Right lung (tissue), 2 donors: ENCODE measurements at regions not wholly inside any gene's neighbourhood (a gene's known extent, or its start where the extent isn't known, plus 50 kb on each side); places are given as distances from the start of the nearest gene placed in this dataset.
"Not testable (repeated sequence)": the region's sequence is repeated elsewhere in the genome, so short reads cannot be mapped to it uniquely, and the experiment has no call there.

Experiments
- DNase-seq, 2 donors: peaks; one replicate each; pipeline ENCODE4 v3.0.0-alpha.2; 2013

DNA sequence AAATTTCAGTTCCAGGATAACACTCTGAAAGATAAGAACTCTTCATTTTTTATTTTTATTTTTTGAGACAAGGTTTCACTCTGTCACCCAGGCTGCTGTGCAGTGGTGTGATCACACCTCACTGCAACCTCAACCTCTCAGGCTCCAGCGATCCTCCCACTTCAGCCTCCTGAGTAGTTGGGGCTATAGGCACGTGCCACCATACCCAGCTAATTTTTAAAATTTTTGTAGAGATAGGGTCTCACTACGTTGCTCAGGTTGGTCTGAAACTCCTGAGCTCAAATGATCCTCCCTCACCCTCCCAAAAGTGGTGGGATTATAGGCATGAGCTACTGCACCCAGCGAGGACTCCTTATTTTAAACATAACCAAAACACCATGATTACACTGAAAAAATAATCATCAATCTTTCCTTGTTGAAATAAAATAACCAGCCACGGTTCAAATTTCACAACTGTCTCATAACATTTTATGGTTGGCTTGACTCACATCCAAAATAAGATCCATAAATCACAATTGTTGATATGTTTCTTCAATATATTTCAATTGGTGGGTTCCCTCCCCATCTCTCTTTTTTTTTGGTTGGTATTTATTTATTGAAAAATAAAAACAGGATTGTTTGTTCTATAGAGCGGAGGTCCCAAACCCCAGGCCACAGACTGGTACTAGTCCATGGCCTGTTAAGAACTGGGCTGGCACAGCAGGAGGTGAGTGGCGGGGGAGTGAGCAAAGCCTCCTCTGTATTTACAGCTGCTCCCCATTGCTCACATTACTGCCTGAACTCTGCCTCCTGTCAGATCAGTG is 60.1 kb upstream of the FAM171A1 start:
- DNase-seq: no peak

DNA sequence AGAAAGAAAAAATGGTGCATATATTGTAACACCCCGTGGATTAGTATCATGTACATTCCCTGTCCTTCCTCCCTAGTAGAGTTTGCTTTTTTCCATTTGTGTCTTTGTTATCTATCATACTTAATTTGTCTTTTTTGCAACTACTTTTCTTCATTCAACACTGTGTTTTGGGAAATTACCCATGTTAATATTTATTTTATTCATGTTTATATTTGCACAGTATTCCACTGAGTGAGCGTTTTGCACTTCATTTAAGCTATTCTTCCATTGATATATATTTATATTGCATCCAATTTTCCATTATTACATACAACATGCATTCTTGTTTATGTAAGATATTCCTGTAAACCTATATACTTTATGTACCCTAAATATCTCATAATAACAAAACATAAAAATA is 57.6 kb upstream of the FAM171A1 start:
- DNase-seq: peak; percentile 23 to 42

DNA sequence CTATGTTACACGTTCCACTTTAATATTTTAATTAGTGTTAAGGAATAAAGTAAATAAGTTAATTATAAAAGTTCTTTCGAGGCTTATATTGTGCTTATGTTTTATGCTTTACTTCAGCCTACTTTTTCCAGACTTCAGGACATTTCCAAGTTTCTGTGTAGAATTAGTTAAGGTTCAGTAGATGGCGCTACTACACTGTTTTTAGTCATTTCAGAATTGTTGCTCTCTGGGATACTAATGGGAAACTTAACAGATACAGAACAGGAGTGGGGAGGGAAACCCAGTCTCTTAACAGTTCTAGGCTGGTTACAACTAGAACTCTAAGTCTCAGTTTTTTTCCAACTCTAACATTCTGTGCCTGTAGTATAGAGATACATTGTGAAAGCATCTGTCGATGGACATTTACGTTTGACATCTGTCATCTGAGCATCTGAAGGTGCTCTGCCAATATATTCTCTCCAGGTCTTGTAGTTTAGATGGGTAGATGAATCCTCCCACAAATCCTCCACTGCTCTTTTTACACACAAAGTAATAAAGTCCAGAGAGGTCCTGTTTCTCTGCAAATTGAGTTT is 56.8 kb upstream of the FAM171A1 start:
- DNase-seq: peak; percentile 48 to 54

DNA sequence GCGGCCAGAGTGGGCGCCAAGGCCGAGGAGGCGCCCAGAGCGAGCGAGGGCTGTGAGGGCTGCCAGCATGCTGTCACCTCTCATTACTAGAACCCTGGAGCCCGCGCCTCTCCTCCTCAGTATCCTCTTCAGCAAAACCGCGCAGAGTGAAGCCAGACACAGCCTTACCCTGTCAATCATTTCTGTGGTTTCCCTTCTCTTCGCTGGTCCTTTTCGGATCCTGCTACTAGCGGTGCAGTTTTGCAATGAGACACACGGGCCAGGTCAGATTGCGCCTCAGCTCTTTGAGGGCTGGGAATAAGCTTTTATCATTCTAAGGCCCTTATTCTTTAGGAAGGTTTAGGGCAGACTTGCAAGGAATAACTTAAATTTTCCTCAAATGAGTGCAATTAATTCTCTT is 55.5 kb upstream of the FAM171A1 start:
- no peak for DNase-seq

DNA sequence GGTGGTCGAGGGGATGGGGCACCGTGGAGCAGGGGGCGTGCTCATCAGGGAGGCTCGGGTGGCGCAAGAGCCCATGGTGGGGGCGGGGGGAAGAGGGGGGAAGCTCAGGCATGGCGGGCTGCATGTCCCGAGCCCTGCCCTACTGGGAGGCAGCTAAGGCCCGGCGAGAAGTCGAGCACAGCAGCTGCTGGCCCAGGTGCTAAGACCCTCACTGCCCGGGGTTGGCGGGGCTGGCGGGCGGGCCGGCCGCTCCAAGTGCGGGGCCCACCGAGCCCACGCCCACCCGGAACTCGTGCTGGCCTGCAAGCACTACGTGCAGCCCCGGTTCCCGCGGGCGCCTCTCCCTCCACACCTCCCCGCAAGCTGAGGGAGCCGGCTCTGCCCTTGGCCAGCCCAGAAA is 55.0 kb upstream of the FAM171A1 start:
- no peak for DNase-seq

DNA sequence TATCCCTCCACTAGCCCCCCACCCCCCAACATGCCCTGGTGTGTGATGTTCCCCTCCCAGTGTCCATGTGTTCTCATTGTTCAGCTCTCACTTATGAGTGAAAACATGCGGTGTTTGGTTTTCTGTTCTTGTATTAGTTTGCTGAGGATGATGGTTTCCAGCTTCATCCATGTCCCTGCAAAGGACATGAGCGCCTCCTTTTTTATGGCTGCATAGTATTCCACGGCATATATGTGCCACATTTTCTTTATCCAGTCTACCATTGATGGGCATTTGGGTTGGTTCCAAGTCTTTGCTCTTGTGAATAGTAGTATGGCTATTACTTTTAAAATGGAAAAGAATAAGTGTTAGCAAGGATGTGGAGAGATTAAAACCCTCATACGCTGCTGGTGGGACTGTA is 50.8 kb upstream of the FAM171A1 start:
- not testable (repeated sequence) for DNase-seq
